Trophoblast cell (in vitro differentiated cells and primary cell): ENCODE measurements at regions not wholly inside any gene's neighbourhood (a gene's known extent, or its start where the extent isn't known, plus 50 kb on each side); places are given as distances from the start of the nearest gene placed in this dataset.

Experiments
- DNase-seq, 2 donors: peaks; one replicate each; pipeline ENCODE4 v3.0.0-alpha.2; 2016
- H2AFZ ChIP-seq: 2 replicates; pipeline ENCODE4 v1.6.1; 2013; ENCODE audit warnings: low read length, moderate library complexity, mild to moderate bottlenecking; ENCODE audit not compliant: insufficient read depth, poor library complexity
- H2AK5ac ChIP-seq: 2 replicates; pipeline ENCODE4 v1.6.1; 2013; ENCODE audit warnings: mild to moderate bottlenecking, low read length
- H2BK120ac ChIP-seq: 2 replicates; pipeline ENCODE4 v1.6.1; 2013; ENCODE audit warnings: low read length, mild to moderate bottlenecking, moderate library complexity; ENCODE audit not compliant: insufficient read depth, poor library complexity
- H2BK12ac ChIP-seq: 2 replicates; pipeline ENCODE4 v1.6.1; 2013; ENCODE audit warnings: mild to moderate bottlenecking, low read length, moderate library complexity
- H2BK5ac ChIP-seq: 2 replicates; pipeline ENCODE4 v1.6.1; 2013; ENCODE audit warnings: low read length, low read depth, moderate library complexity, mild to moderate bottlenecking; ENCODE audit not compliant: poor library complexity
- H3K14ac ChIP-seq: 2 replicates; pipeline ENCODE4 v1.6.1; 2013; ENCODE audit warnings: mild to moderate bottlenecking, low read length
- H3K18ac ChIP-seq: 2 replicates; pipeline ENCODE4 v1.6.1; 2013; ENCODE audit warnings: mild to moderate bottlenecking, low read length
- H3K23ac ChIP-seq: 2 replicates; pipeline ENCODE4 v1.6.1; 2013; ENCODE audit warnings: low read length
- H3K27ac ChIP-seq: 2 replicates; pipeline ENCODE4 v1.5.1; 2013; ENCODE audit warnings: low read depth, mild to moderate bottlenecking, inconsistent platforms, low read length, moderate library complexity
- H3K27me3 ChIP-seq: 2 replicates; pipeline ENCODE4 v1.6.1; 2013; ENCODE audit warnings: inconsistent platforms, mild to moderate bottlenecking, low read length, moderate library complexity; ENCODE audit not compliant: insufficient read depth
- H3K36me3 ChIP-seq, 2 experiments: 1 replicate in 1 of 2; 2 replicates in 1 of 2; pipeline ENCODE4 v1.6.1; 2013; ENCODE audit warnings: low read length in 2 of 2, mild to moderate bottlenecking in 2 of 2, moderate library complexity in 1 of 2; ENCODE audit not compliant: insufficient read depth in 2 of 2, control insufficient read depth in 1 of 2
- H3K4ac ChIP-seq: 2 replicates; pipeline ENCODE4 v1.6.1; 2013; ENCODE audit warnings: low read depth, mild to moderate bottlenecking, low read length, moderate library complexity
- H3K4me1 ChIP-seq, 2 experiments: 1 replicate in 1 of 2; 2 replicates in 1 of 2; pipeline ENCODE4 v1.6.1; 2013; ENCODE audit warnings: low read length in 2 of 2, mild to moderate bottlenecking in 2 of 2, moderate library complexity in 1 of 2; ENCODE audit not compliant: insufficient read depth in 2 of 2, control insufficient read depth in 1 of 2
- H3K4me2 ChIP-seq: 2 replicates; pipeline ENCODE4 v1.6.1; 2013; ENCODE audit warnings: inconsistent platforms, mild to moderate bottlenecking, low read length, moderate library complexity
- H3K4me3 ChIP-seq: 2 replicates; pipeline ENCODE4 v1.5.1; 2013; ENCODE audit warnings: mild to moderate bottlenecking, low read depth, low read length, inconsistent platforms
- H3K79me1 ChIP-seq: one replicate; pipeline ENCODE4 v1.6.1; 2013; ENCODE audit warnings: low read length
- H3K79me2 ChIP-seq: 2 replicates; pipeline ENCODE4 v1.6.1; 2013; ENCODE audit warnings: low read length, mild to moderate bottlenecking; ENCODE audit not compliant: control insufficient read depth, insufficient read depth, poor library complexity
- H3K9ac ChIP-seq: 2 replicates; pipeline ENCODE4 v1.6.1; 2013; ENCODE audit warnings: mild to moderate bottlenecking, low read length
- H3K9me3 ChIP-seq: 2 replicates; pipeline ENCODE4 v1.6.1; 2013; ENCODE audit warnings: low read depth, mild to moderate bottlenecking, control low read depth, inconsistent platforms, low read length; ENCODE audit not compliant: insufficient read depth
- H4K12ac ChIP-seq: 2 replicates; pipeline ENCODE4 v1.6.1; 2013; ENCODE audit warnings: low read depth, mild to moderate bottlenecking, low read length, moderate library complexity
- H4K8ac ChIP-seq: 2 replicates; pipeline ENCODE4 v1.6.1; 2013; ENCODE audit warnings: low read depth, mild to moderate bottlenecking, low read length, moderate library complexity
- H4K91ac ChIP-seq: one replicate; pipeline ENCODE4 v1.6.1; 2013; ENCODE audit warnings: low read depth, mild to moderate bottlenecking, low read length, moderate library complexity
- WGBS: extraction: QIAGEN DNeasy Blood & Tissue Kit; methylation state at CpG from one replicate; pipeline ENCODE4 v1.1.7; 2013; ENCODE audit warnings: missing lambda C conversion rate; ENCODE audit not compliant: insufficient read length, insufficient coverage; ENCODE audit errors: extremely low coverage; 5-methylcytosine and 5-hydroxymethylcytosine counted together

DNA sequence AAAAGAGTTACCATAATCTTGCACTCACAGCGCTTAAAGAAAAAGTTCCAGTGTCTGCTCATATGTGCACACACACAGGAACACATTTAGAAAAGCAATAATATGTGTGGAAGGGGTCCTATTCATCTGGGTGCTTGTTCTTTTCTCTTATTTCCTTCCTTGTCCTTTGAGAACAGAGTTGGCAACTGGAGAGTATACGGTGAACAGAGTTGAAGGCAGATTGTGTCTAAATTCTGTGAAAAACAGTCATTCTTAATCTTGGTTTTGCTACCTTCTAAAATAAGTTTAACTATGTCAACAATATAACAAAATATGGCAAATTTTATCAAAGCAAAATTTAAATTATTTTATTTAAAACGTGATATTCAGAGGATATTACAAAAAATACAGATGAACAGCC is 365.1 kb upstream of the NOCT start:
- Histone ChIP-seq H3K4ac (no peak overlapping the region), H2BK5ac (no peak overlapping the region), H2AFZ (no peak overlapping the region), H4K12ac (no peak overlapping the region), H3K79me2 (no peaks in the 10 kb centered on the region), H2BK12ac (no peak overlapping the region), H4K8ac (no peak overlapping the region), H3K4me1 (no peaks in the 10 kb centered on the region), H3K14ac (no peak overlapping the region), H3K18ac (no peak overlapping the region), H3K4me3 (no peak overlapping the region), H3K23ac (no peak overlapping the region), H3K9ac (no peak overlapping the region), H2BK120ac (no peak overlapping the region), H2AK5ac (no peak overlapping the region), H3K4me2 (no peak overlapping the region), H4K91ac (no peak overlapping the region), H3K36me3 (no peaks in the 10 kb centered on the region), H3K79me1 (no peaks in the 10 kb centered on the region), H3K9me3 (no peaks in the 10 kb centered on the region), H3K27ac (no peak overlapping the region), H3K27me3 (no peaks in the 10 kb centered on the region)
- WGBS, result no CpG with 5 or more reads among the region's 3 CpGs
- DNase-seq, result no peak

DNA sequence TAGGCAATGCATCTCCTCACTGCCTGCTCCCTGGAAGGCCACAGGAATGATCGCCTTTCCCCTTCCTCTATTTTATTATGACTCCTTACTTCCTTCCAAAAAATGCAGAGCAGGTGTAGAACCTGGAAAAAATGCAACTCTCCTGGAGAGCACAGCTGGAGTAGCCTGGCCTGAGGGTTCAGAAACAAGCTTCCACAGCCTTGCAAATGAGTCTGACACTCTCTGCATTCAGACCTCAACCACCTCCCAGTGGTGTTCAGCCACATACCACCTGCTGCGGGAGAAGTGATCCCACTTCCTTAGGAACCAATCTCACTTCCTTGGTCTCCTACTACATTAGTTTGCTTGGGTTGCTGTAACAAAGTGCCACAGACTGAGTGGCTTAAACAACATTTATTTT is 368.1 kb upstream of the NOCT start:
- no peak overlapping the region for H3K27ac ChIP-seq

DNA sequence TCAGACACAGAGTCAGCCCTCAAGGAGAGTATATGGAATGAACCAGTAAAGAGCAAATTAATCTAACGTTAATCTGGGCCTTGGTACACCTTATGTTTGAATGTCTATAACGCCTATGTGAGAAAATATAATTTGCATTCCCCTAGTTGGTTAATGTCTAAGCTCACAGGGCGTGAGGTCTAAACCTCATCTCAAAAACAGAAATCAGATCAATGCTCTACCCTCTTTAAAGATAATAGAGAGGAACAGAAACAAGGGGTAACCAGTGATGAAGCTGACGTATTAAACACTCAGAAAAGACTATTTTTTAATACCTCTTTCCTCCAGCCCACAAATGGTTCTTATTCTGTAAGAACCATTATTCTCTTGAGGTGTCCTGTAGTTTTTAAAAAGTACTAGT is 369.2 kb upstream of the NOCT start:
- no peak for DNase-seq
- Histone ChIP-seq H3K14ac (no peak overlapping the region), H4K91ac (no peak overlapping the region), H2BK5ac (no peak overlapping the region), H2AFZ (no peak overlapping the region), H3K27me3 (no peaks in the 10 kb centered on the region), H3K4me2 (no peak overlapping the region), H4K8ac (no peak overlapping the region), H4K12ac (no peak overlapping the region), H2AK5ac (no peak overlapping the region), H3K79me2 (no peaks in the 10 kb centered on the region), H3K9ac (no peak overlapping the region), H3K23ac (no peak overlapping the region), H3K27ac (no peak overlapping the region), H3K4me3 (no peak overlapping the region), H2BK120ac (no peak overlapping the region), H3K4me1 (no peaks in the 10 kb centered on the region), H3K36me3 (no peaks in the 10 kb centered on the region), H3K4ac (no peak overlapping the region), H2BK12ac (no peak overlapping the region), H3K18ac (no peak overlapping the region), H3K9me3 (no peaks in the 10 kb centered on the region), H3K79me1 (no peaks in the 10 kb centered on the region)
- WGBS, result no CpG with 5 or more reads among the region's 4 CpGs

More for the DNA sequence above, 368.1 kb upstream of the NOCT start:
- Histone ChIP-seq H3K9me3 (no peaks in the 10 kb centered on the region), H2AK5ac (no peak overlapping the region), H4K8ac (no peak overlapping the region), H3K79me2 (no peaks in the 10 kb centered on the region), H4K12ac (no peak overlapping the region), H2BK5ac (no peak overlapping the region), H3K18ac (no peak overlapping the region), H3K36me3 (no peaks in the 10 kb centered on the region), H3K4ac (no peak overlapping the region), H3K23ac (no peak overlapping the region), H2BK12ac (no peak overlapping the region), H3K4me2 (no peak overlapping the region), H4K91ac (no peak overlapping the region), H3K79me1 (no peaks in the 10 kb centered on the region), H3K14ac (no peak overlapping the region), H2AFZ (no peak overlapping the region), H3K9ac (no peak overlapping the region), H3K4me3 (no peak overlapping the region), H3K4me1 (no peaks in the 10 kb centered on the region), H3K27me3 (no peaks in the 10 kb centered on the region), H2BK120ac (no peak overlapping the region)
- WGBS, result no CpG with 5 or more reads among the region's 2 CpGs
- DNase-seq, result no peak

DNA sequence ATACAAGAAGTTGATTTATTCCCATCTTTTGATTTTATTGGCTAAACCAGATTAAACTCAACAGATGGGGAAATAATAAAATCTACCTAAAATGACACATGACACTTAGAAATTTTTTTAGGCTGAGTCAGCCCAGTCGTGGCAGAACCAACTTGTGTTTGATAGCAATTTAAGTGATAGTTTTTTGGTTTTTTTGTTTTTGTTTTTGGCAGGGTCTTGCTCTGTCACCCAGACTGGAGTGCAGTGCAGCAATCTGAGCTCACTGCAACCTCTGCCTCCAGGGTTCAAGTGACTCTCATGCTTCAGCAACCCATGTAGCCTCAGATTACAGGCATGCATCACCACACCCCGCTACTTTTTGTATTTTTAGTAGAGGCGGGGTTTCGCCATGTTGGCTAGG is 370.3 kb upstream of the NOCT start:
- WGBS, result no CpG with 5 or more reads among the region's 4 CpGs
- H3K4me1 ChIP-seq, result no peaks in the 10 kb centered on the region
- no peaks in the 10 kb centered on the region for H3K9me3 ChIP-seq
- H2AK5ac ChIP-seq, result no peak overlapping the region
- no peak overlapping the region for H2BK12ac ChIP-seq
- H3K18ac ChIP-seq, result no peak overlapping the region
- no peak overlapping the region for H4K12ac ChIP-seq
- no peak overlapping the region for H3K4ac ChIP-seq
- no peaks in the 10 kb centered on the region for H3K79me1 ChIP-seq
- no peak overlapping the region for H4K8ac ChIP-seq
- no peak overlapping the region for H3K4me3 ChIP-seq
- H3K27me3 ChIP-seq, result no peaks in the 10 kb centered on the region
- H3K79me2 ChIP-seq, result no peaks in the 10 kb centered on the region
- H3K9ac ChIP-seq, result no peak overlapping the region
- H2AFZ ChIP-seq, result no peak overlapping the region
- no peak overlapping the region for H3K4me2 ChIP-seq
- no peak overlapping the region for H2BK5ac ChIP-seq
- peak in 1 of 2 donors; percentile 40 for DNase-seq
- H2BK120ac ChIP-seq, result no peak overlapping the region
- no peak overlapping the region for H3K27ac ChIP-seq
- no peak overlapping the region for H4K91ac ChIP-seq
- no peak overlapping the region for H3K14ac ChIP-seq
- H3K23ac ChIP-seq, result no peak overlapping the region
- no peaks in the 10 kb centered on the region for H3K36me3 ChIP-seq
